PC-3 (cell line): ENCODE measurements at regions not wholly inside any gene's neighbourhood (a gene's known extent, or its start where the extent isn't known, plus 50 kb on each side); places are given as distances from the start of the nearest gene placed in this dataset.

Experiments
- EZH2 ChIP-seq: fragments of 300-600 bp; sonication (generic); IDR thresholded peaks from one replicate; pipeline ENCODE4 v1.6.1; 2017; ENCODE audit warnings: antibody characterized with exemption, mild to moderate bottlenecking, low read length; ENCODE audit not compliant: unreplicated experiment
- EZH2phosphoT487 ChIP-seq: fragments of 300-600 bp; sonication (generic); IDR thresholded peaks from 2 replicates; pipeline ENCODE4 v1.6.1; 2018; ENCODE audit warnings: mild to moderate bottlenecking, antibody characterized with exemption, low read length, borderline replicate concordance
- TF ChIP-seq, protein P1 (sequence below): fragments of 300-600 bp; sonication (generic); conservative IDR thresholded peaks from 2 replicates; pipeline ENCODE4 v1.5.1; 2017; ENCODE audit warnings: antibody characterized with exemption, low read depth, mild to moderate bottlenecking, low read length

DNA sequence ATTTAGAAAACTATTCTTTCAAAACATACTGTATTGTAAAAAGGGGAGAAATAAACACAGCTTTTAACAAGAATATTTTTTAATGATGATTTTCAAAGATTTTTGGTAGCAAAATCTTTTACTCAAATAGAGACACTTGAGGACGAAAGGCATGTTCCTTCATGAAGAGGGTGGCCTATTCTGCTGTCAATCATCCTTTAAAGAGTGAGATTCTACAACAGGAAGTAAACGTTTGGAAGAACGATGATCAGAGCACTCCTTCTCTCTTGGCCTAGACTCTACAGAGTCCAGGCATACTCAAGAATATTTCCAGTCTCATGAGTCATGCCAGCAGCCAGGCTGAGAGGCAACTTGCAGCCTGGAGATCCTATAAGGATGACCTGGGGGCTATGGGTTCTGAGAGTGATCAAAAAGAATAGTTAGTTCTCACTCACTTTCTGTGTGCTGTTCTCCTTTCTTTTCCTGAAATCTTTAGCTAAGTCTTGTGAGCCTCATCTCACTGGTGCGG, 62.4 kb upstream of the TCF4 start:
- TF ChIP-seq, protein P1, sequence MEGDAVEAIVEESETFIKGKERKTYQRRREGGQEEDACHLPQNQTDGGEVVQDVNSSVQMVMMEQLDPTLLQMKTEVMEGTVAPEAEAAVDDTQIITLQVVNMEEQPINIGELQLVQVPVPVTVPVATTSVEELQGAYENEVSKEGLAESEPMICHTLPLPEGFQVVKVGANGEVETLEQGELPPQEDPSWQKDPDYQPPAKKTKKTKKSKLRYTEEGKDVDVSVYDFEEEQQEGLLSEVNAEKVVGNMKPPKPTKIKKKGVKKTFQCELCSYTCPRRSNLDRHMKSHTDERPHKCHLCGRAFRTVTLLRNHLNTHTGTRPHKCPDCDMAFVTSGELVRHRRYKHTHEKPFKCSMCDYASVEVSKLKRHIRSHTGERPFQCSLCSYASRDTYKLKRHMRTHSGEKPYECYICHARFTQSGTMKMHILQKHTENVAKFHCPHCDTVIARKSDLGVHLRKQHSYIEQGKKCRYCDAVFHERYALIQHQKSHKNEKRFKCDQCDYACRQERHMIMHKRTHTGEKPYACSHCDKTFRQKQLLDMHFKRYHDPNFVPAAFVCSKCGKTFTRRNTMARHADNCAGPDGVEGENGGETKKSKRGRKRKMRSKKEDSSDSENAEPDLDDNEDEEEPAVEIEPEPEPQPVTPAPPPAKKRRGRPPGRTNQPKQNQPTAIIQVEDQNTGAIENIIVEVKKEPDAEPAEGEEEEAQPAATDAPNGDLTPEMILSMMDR = no peak
- TF ChIP-seq EZH2 = no peak
- TF ChIP-seq EZH2phosphoT487 = no peak
